ENCODE measurements at regions not wholly inside any gene's neighbourhood (a gene's known extent, or its start where the extent isn't known, plus 50 kb on each side); places are given as distances from the start of the nearest gene placed in this dataset.

GRCh38 chr13:34756136-34756535 lies 185.9 kb upstream of the NBEA start:
- TF ChIP-seq CTCF (IDR thresholded peaks at IDR 0.05; ENCODE audit: low read depth, low read length, missing control alignments), result no peak
- DNase-seq (ENCODE audit: extremely low read depth, low read depth), result no peak
- H3K4me3 ChIP-seq (replicated peaks; ENCODE audit: low read depth, low read length), result no peak overlapping the region

- no peak for TF ChIP-seq CTCF (IDR thresholded peaks at IDR 0.05; ENCODE audit: low read depth, low read length, missing control alignments)
- H3K4me3 ChIP-seq (replicated peaks; ENCODE audit: low read depth, low read length), result no peak overlapping the region
- DNase-seq (ENCODE audit: extremely low read depth, low read depth), result no peak
These were observed 185.5 kb upstream of the NBEA start for GRCh38 chr13:34756572-34756971.

GRCh38 chr13:34757441-34757840 lies 184.6 kb upstream of the NBEA start:
- H3K4me3 ChIP-seq (replicated peaks; ENCODE audit: low read depth, low read length), result no peak overlapping the region
- TF ChIP-seq CTCF (IDR thresholded peaks at IDR 0.05; ENCODE audit: low read depth, low read length, missing control alignments), result no peak
- no peak for DNase-seq (ENCODE audit: extremely low read depth, low read depth)

GRCh38 chr13:34758628-34759027 lies 183.4 kb upstream of the NBEA start:
- H3K4me3 ChIP-seq (replicated peaks; ENCODE audit: low read depth, low read length), result no peak overlapping the region
- no peak for TF ChIP-seq CTCF (IDR thresholded peaks at IDR 0.05; ENCODE audit: low read depth, low read length, missing control alignments)
- DNase-seq (ENCODE audit: extremely low read depth, low read depth), result no peak

- H3K4me3 ChIP-seq (replicated peaks; ENCODE audit: low read depth, low read length), result no peak overlapping the region
- DNase-seq (ENCODE audit: extremely low read depth, low read depth), result no peak
- no peak for TF ChIP-seq CTCF (IDR thresholded peaks at IDR 0.05; ENCODE audit: low read depth, low read length, missing control alignments)
These were observed 179.8 kb upstream of the NBEA start for GRCh38 chr13:34762312-34762711.

GRCh38 chr13:34764246-34764645 lies 177.8 kb upstream of the NBEA start:
- no peak for TF ChIP-seq CTCF (IDR thresholded peaks at IDR 0.05; ENCODE audit: low read depth, low read length, missing control alignments)
- DNase-seq (ENCODE audit: extremely low read depth, low read depth), result no peak
- no peak overlapping the region for H3K4me3 ChIP-seq (replicated peaks; ENCODE audit: low read depth, low read length)

GRCh38 chr13:34765446-34766180 lies 176.5 kb upstream of the NBEA start:
- H3K4me3 ChIP-seq (replicated peaks; ENCODE audit: low read depth, low read length), result no peak overlapping the region
- no peak for DNase-seq (ENCODE audit: extremely low read depth, low read depth)
- no peak for TF ChIP-seq CTCF (IDR thresholded peaks at IDR 0.05; ENCODE audit: low read depth, low read length, missing control alignments)
